Body of pancreas (tissue), 4 donors: ENCODE measurements at regions not wholly inside any gene's neighbourhood (a gene's known extent, or its start where the extent isn't known, plus 50 kb on each side); places are given as distances from the start of the nearest gene placed in this dataset.

Experiments used
- CTCF ChIP-seq, 7 experiments: fragments of 450-650 bp in 4 of 7; fragments of 200-600 bp in 3 of 7; sonication (generic) in 3 of 7; IDR thresholded peaks; one replicate each; pipeline ENCODE4 v1.5.1; 2016 to 2019; ENCODE audit warnings: antibody characterized with exemption in 7 of 7
- POLR2A ChIP-seq, 3 donors: fragments of 450-650 bp; IDR thresholded peaks; one replicate each; pipeline ENCODE4 v1.6.1; 2016; ENCODE audit warnings: antibody characterized with exemption in 3 of 3, mild to moderate bottlenecking in 2 of 3

GRCh38 chr18:73246763-73247162, 379.0 kb upstream of the NETO1 start:
- no peak for TF ChIP-seq CTCF (IDR thresholded peaks at IDR 0.05)
- no peak for TF ChIP-seq POLR2A (IDR thresholded peaks at IDR 0.05)
